T-helper 2 cell treated with Interferon-gamma antibody and Interleukin-4, amounts not matched to agents 5 μg/mL and 100 μg/mL, for 36 hours (primary cell): ENCODE measurements at regions not wholly inside any gene's neighbourhood (a gene's known extent, or its start where the extent isn't known, plus 50 kb on each side); places are given as distances from the start of the nearest gene placed in this dataset.
"Not testable (repeated sequence)": the region's sequence is repeated elsewhere in the genome, so short reads cannot be mapped to it uniquely, and the experiment has no call there.

Experiments
- DNase-seq: peaks from one replicate; pipeline ENCODE4 v3.0.0; 2021; ENCODE audit warnings: low spot score
- H3K27ac Mint-ChIP-seq: one replicate; pipeline ENCODE4 v1.8.0; 2021; ENCODE audit warnings: mild to moderate bottlenecking, mixed read lengths
- H3K27me3 Mint-ChIP-seq: one replicate; pipeline ENCODE4 v1.8.0; 2021; ENCODE audit warnings: low read depth, mixed read lengths
- H3K36me3 Mint-ChIP-seq: one replicate; pipeline ENCODE4 v1.8.0; 2021; ENCODE audit warnings: low read depth, mixed read lengths
- H3K4me1 Mint-ChIP-seq: one replicate; pipeline ENCODE4 v1.8.0; 2021; ENCODE audit warnings: low read depth, mixed read lengths
- H3K4me3 Mint-ChIP-seq: one replicate; pipeline ENCODE4 v1.8.0; 2022; ENCODE audit warnings: mild to moderate bottlenecking, moderate library complexity, mixed read lengths
- H3K9me3 Mint-ChIP-seq: one replicate; pipeline ENCODE4 v1.8.0; 2021; ENCODE audit warnings: mixed read lengths

DNA sequence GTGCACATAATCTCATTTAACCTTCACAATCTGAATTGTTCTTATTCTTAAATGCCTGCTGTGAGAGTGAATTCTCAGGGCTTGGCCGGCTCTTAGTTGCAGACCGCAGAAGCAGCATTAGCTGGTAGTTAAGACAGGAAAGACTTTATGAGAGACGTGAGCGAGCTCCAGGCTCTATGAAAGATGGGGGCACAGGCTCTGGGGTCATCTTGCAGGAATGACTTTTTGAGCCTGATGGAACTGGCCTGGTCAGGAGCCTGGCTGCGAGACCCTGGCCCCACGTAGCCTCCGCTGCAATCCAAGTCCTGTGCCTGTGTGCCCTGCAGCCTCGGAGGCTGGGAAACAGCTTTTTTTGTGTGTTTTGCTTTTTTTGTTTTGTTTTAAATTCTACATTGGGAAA, 958.8 kb upstream of the ZNF722 start:
- no peaks in the 10 kb centered on the region for H3K27me3 Mint-ChIP-seq
- H3K9me3 Mint-ChIP-seq: peaks cover 70% of the 10 kb centered on the region
- no peaks in the 10 kb centered on the region for H3K4me1 Mint-ChIP-seq
- H3K4me3 Mint-ChIP-seq: no peak overlapping the region
- no peak for DNase-seq
- no peak overlapping the region for H3K27ac Mint-ChIP-seq
- peaks cover 2% of the 10 kb centered on the region for H3K36me3 Mint-ChIP-seq

- no peak overlapping the region for H3K4me3 Mint-ChIP-seq
- H3K27ac Mint-ChIP-seq: no peak overlapping the region
- no peaks in the 10 kb centered on the region for H3K4me1 Mint-ChIP-seq
- no peaks in the 10 kb centered on the region for H3K27me3 Mint-ChIP-seq
- no peak for DNase-seq
- peaks cover 67% of the 10 kb centered on the region for H3K9me3 Mint-ChIP-seq
- H3K36me3 Mint-ChIP-seq: peaks cover 2% of the 10 kb centered on the region
These were observed 958.3 kb upstream of the ZNF722 start for GRCh38 chr7:63040336-63040735.

GRCh38 chr7:63040966-63041610, 957.6 kb upstream of the ZNF722 start:
- no peaks in the 10 kb centered on the region for H3K27me3 Mint-ChIP-seq
- peaks cover 60% of the 10 kb centered on the region for H3K9me3 Mint-ChIP-seq
- H3K27ac Mint-ChIP-seq: no peak overlapping the region
- no peak overlapping the region for H3K4me3 Mint-ChIP-seq
- peaks cover 2% of the 10 kb centered on the region for H3K36me3 Mint-ChIP-seq
- no peaks in the 10 kb centered on the region for H3K4me1 Mint-ChIP-seq
- no peak for DNase-seq

DNA sequence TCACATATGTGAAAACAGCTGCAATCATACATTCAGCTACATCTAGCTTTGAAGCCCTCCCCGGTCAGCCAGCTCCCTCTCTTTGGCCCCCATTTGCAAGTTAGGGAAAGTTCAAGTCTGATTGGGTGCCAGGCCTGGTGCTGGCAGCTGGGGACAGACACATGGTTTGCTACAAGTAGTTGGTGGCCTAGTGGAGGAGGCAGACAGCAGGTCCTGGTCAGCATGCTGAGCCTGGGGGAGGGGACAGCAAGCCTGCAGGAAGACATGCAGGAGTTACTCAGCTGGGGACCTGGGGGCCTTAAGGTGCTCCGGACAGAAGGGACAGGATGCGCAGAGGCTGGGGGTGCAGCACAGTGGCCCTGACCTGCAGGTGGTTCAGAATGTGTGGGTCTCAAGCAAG, 956.9 kb upstream of the ZNF722 start:
- no peak overlapping the region for H3K4me3 Mint-ChIP-seq

GRCh38 chr7:63042730-63043511, 955.7 kb upstream of the ZNF722 start:
- DNase-seq: no peak
- peaks cover 2% of the 10 kb centered on the region for H3K36me3 Mint-ChIP-seq
- no peaks in the 10 kb centered on the region for H3K27me3 Mint-ChIP-seq
- H3K4me3 Mint-ChIP-seq: no peak overlapping the region
- H3K4me1 Mint-ChIP-seq: no peaks in the 10 kb centered on the region
- peaks cover 63% of the 10 kb centered on the region for H3K9me3 Mint-ChIP-seq
- H3K27ac Mint-ChIP-seq: no peak overlapping the region

More for the DNA sequence above, 956.9 kb upstream of the ZNF722 start:
- Mint-ChIP-seq H3K36me3 (peaks cover 2% of the 10 kb centered on the region), H3K27ac (no peak overlapping the region), H3K4me1 (no peaks in the 10 kb centered on the region), H3K27me3 (no peaks in the 10 kb centered on the region), H3K9me3 (peaks cover 61% of the 10 kb centered on the region)
- DNase-seq: no peak

GRCh38 chr7:63043657-63044543, 954.7 kb upstream of the ZNF722 start:
- Mint-ChIP-seq H3K9me3 (peaks cover 63% of the 10 kb centered on the region), H3K36me3 (peaks cover 4% of the 10 kb centered on the region), H3K4me3 (no peak overlapping the region), H3K27ac (no peak overlapping the region), H3K27me3 (no peaks in the 10 kb centered on the region), H3K4me1 (no peaks in the 10 kb centered on the region)
- DNase-seq: no peak

- DNase-seq: no peak
- Mint-ChIP-seq H3K4me3 (no peak overlapping the region), H3K27ac (no peak overlapping the region), H3K4me1 (no peaks in the 10 kb centered on the region), H3K9me3 (peaks cover 55% of the 10 kb centered on the region), H3K27me3 (no peaks in the 10 kb centered on the region), H3K36me3 (peaks cover 4% of the 10 kb centered on the region)
These were observed 953.9 kb upstream of the ZNF722 start for GRCh38 chr7:63044721-63045120.

DNA sequence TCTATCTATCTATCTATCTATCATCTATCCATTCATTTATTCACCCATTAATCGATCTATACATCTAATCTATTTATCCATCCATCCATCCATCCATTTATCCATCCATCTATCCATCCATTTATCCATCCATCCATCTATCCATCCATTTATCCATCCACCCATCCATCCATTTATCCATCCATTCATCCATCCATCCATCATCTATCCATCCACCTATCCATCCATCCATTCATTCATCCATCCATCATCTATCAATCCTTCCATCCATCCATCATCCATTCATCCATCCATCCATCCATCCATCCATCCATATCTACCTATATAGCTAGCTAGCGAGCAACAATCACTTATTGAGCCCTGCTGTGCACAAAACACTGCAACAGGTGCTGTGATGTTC, 953.1 kb upstream of the ZNF722 start:
- Mint-ChIP-seq H3K4me1 (no peaks in the 10 kb centered on the region), H3K4me3 (no peak overlapping the region), H3K36me3 (peaks cover 4% of the 10 kb centered on the region), H3K27ac (no peak overlapping the region), H3K27me3 (no peaks in the 10 kb centered on the region), H3K9me3 (peaks cover 50% of the 10 kb centered on the region)
- DNase-seq: no peak

- no peak overlapping the region for H3K27ac Mint-ChIP-seq
- H3K36me3 Mint-ChIP-seq: peaks cover 4% of the 10 kb centered on the region
- H3K4me3 Mint-ChIP-seq: no peak overlapping the region
- H3K27me3 Mint-ChIP-seq: no peaks in the 10 kb centered on the region
- H3K9me3 Mint-ChIP-seq: peaks cover 50% of the 10 kb centered on the region
- DNase-seq: no peak
- H3K4me1 Mint-ChIP-seq: no peaks in the 10 kb centered on the region
These were observed 952.0 kb upstream of the ZNF722 start for GRCh38 chr7:63046612-63047011.

DNA sequence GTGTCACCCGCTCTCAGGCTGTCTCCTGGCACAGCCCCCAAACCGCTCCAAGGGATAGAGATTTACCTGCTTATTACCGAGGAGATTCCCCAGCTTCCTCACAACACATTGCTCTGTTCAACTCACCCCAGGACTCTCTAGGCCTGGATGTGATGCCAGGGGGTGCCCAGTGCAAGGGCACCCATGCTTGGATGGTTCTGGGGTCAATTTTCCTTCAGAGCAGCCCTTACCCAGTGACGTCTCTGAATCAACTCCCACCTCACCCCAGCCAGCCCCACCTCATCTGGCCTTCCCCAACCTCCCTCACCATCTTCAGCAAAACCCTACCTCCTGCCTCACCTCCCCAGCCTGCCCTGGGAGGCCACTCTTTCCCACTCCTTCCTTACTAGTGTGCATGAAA, 951.6 kb upstream of the ZNF722 start:
- no peak overlapping the region for H3K27ac Mint-ChIP-seq

GRCh38 chr7:63047546-63047945, 951.1 kb upstream of the ZNF722 start:
- Mint-ChIP-seq H3K27me3 (no peaks in the 10 kb centered on the region), H3K27ac (no peak overlapping the region), H3K9me3 (peaks cover 42% of the 10 kb centered on the region), H3K4me3 (no peak overlapping the region), H3K4me1 (no peaks in the 10 kb centered on the region), H3K36me3 (peaks cover 4% of the 10 kb centered on the region)
- no peak for DNase-seq

More for the DNA sequence above, 951.6 kb upstream of the ZNF722 start:
- DNase-seq: no peak
- Mint-ChIP-seq H3K36me3 (peaks cover 4% of the 10 kb centered on the region), H3K27me3 (no peaks in the 10 kb centered on the region), H3K4me3 (no peak overlapping the region), H3K9me3 (peaks cover 47% of the 10 kb centered on the region), H3K4me1 (no peaks in the 10 kb centered on the region)

- H3K9me3 Mint-ChIP-seq: peaks cover 19% of the 10 kb centered on the region
- H3K4me1 Mint-ChIP-seq: no peaks in the 10 kb centered on the region
- no peak for DNase-seq
- no peaks in the 10 kb centered on the region for H3K36me3 Mint-ChIP-seq
- no peak overlapping the region for H3K27ac Mint-ChIP-seq
- H3K27me3 Mint-ChIP-seq: no peaks in the 10 kb centered on the region
- H3K4me3 Mint-ChIP-seq: no peak overlapping the region
These were observed 944.4 kb upstream of the ZNF722 start for GRCh38 chr7:63054191-63054661.

DNA sequence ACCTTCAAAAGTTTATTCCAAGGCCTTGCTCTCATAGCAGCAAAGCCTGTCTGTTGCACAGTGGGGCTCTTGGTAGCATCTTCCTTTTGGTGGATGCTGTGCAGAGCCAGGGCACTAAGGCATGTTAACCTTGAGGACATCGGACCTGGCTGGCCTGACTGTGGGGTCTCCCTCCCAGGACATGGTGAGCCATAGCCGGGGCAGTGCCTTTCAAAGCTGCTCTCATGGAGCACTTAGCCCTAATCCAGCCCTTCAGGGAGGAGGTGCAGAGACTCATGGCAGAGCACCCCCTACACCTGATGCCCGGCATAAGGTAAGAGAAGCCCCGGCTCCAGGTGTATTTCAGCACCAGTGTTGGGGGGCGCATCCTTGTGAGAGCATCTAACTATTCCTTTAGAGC, 941.4 kb upstream of the ZNF722 start:
- no peaks in the 10 kb centered on the region for H3K27me3 Mint-ChIP-seq

GRCh38 chr7:63060701-63061100, 937.9 kb upstream of the ZNF722 start:
- H3K27ac Mint-ChIP-seq, H3K36me3 Mint-ChIP-seq, H3K4me3 Mint-ChIP-seq, H3K4me1 Mint-ChIP-seq, H3K27me3 Mint-ChIP-seq, DNase-seq: not testable (repeated sequence)
- H3K9me3 Mint-ChIP-seq: peaks cover 11% of the 10 kb centered on the region

More for the DNA sequence above, 941.4 kb upstream of the ZNF722 start:
- Mint-ChIP-seq H3K4me3 (no peak overlapping the region), H3K9me3 (peaks cover 17% of the 10 kb centered on the region), H3K36me3 (no peaks in the 10 kb centered on the region), H3K27ac (no peak overlapping the region), H3K4me1 (no peaks in the 10 kb centered on the region)
- DNase-seq: no peak
